ENCODE measurements at regions not wholly inside any gene's neighbourhood (a gene's known extent, or its start where the extent isn't known, plus 50 kb on each side); places are given as distances from the start of the nearest gene placed in this dataset.

GRCh38 chr5:135229679-135230132 lies 169.3 kb downstream of the MACROH2A1 start (continued):
- TF ChIP-seq BCLAF1 (IDR thresholded peaks at IDR 0.05) (no peak), SNAI1 (CRISPR knock-in tag; IDR thresholded peaks at IDR 0.05; ENCODE audit: borderline replicate concordance) (no peak), AKNA (CRISPR knock-in tag; IDR thresholded peaks at IDR 0.05; ENCODE audit: borderline replicate concordance) (no peak), ZNF839 (CRISPR knock-in tag; IDR thresholded peaks at IDR 0.05; ENCODE audit: borderline replicate concordance) (no peak), MEIS2 (CRISPR knock-in tag; IDR thresholded peaks at IDR 0.05) (peak; percentile 68; the same call in 1 of the 2 replicates), MXD4 (CRISPR knock-in tag; IDR thresholded peaks at IDR 0.05) (no peak; the same call in 1 of the 2 replicates), NONO (IDR thresholded peaks at IDR 0.05) (no peak), NONO (CRISPR knock-in tag; conservative IDR thresholded peaks at IDR 0.05) (no peak), RNF2 (conservative IDR thresholded peaks at IDR 0.05; ENCODE audit: low read depth) (no peak), RBM22 (optimal IDR thresholded peaks at IDR 0.05; ENCODE audit: low read length) (no peak), TEAD2 (CRISPR knock-in tag; IDR thresholded peaks at IDR 0.05) (no peak), TFDP1 (CRISPR knock-in tag; IDR thresholded peaks at IDR 0.05; ENCODE audit: borderline replicate concordance) (no peak), ZNF572 (CRISPR knock-in tag; IDR thresholded peaks at IDR 0.05) (no peak), EEA1 (CRISPR knock-in tag; IDR thresholded peaks at IDR 0.05; ENCODE audit: borderline replicate concordance) (no peak), SOX6 (IDR thresholded peaks at IDR 0.05) (no peak), SOX6 (CRISPR knock-in tag; IDR thresholded peaks at IDR 0.05) (no peak; the same call in 1 of the 2 replicates)
- TF ChIP-seq, protein P1, sequence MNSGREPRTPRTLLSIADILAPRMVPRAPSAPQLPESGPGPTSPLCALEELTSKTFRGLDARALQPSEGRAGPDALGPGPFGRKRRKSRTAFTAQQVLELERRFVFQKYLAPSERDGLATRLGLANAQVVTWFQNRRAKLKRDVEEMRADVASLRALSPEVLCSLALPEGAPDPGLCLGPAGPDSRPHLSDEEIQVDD (CRISPR knock-in tag; IDR thresholded peaks at IDR 0.05; ENCODE audit: borderline replicate concordance): no peak
- TF ChIP-seq, protein P2, sequence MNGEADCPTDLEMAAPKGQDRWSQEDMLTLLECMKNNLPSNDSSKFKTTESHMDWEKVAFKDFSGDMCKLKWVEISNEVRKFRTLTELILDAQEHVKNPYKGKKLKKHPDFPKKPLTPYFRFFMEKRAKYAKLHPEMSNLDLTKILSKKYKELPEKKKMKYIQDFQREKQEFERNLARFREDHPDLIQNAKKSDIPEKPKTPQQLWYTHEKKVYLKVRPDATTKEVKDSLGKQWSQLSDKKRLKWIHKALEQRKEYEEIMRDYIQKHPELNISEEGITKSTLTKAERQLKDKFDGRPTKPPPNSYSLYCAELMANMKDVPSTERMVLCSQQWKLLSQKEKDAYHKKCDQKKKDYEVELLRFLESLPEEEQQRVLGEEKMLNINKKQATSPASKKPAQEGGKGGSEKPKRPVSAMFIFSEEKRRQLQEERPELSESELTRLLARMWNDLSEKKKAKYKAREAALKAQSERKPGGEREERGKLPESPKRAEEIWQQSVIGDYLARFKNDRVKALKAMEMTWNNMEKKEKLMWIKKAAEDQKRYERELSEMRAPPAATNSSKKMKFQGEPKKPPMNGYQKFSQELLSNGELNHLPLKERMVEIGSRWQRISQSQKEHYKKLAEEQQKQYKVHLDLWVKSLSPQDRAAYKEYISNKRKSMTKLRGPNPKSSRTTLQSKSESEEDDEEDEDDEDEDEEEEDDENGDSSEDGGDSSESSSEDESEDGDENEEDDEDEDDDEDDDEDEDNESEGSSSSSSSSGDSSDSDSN (CRISPR knock-in tag; IDR thresholded peaks at IDR 0.05): peak; percentile 58

All from HepG2 (cell line).